Retinal pigment epithelial cell (primary cell): ENCODE measurements at regions not wholly inside any gene's neighbourhood (a gene's known extent, or its start where the extent isn't known, plus 50 kb on each side); places are given as distances from the start of the nearest gene placed in this dataset.

Experiments used
- DNase-seq: peaks from one replicate; pipeline ENCODE4 v3.0.0-alpha.2; 2010; ENCODE audit warnings: low read depth
- H3K4me3 ChIP-seq: 2 replicates; pipeline ENCODE4 v1.5.1; 2011; ENCODE audit warnings: mild to moderate bottlenecking, low read length, control low read depth, moderate library complexity
- TF ChIP-seq, protein P1 (sequence below): conservative IDR thresholded peaks from 2 replicates; pipeline ENCODE4 v1.5.1; 2011; ENCODE audit warnings: low read depth, low read length, control low read depth, inconsistent platforms

DNA sequence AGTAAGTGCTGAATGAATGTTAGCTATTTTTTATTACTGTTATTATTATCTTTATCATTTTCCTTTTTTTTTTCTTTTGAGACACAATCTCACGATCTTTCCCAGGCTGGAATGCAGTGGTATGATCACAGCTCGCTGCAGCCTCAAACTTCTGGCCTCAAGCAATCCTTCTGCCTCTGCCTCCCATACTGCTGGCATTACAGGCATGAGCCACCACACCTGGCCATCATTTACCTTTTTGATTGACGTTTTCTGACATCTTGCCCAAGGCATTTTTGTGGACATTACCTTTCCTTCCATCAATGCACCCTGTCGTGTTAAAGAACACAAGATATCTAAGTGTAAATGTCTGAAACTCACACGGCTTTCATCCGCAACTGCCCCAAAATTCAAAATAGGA lies 138.2 kb downstream of the GAS1 start:
- TF ChIP-seq, protein P1, sequence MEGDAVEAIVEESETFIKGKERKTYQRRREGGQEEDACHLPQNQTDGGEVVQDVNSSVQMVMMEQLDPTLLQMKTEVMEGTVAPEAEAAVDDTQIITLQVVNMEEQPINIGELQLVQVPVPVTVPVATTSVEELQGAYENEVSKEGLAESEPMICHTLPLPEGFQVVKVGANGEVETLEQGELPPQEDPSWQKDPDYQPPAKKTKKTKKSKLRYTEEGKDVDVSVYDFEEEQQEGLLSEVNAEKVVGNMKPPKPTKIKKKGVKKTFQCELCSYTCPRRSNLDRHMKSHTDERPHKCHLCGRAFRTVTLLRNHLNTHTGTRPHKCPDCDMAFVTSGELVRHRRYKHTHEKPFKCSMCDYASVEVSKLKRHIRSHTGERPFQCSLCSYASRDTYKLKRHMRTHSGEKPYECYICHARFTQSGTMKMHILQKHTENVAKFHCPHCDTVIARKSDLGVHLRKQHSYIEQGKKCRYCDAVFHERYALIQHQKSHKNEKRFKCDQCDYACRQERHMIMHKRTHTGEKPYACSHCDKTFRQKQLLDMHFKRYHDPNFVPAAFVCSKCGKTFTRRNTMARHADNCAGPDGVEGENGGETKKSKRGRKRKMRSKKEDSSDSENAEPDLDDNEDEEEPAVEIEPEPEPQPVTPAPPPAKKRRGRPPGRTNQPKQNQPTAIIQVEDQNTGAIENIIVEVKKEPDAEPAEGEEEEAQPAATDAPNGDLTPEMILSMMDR, result no peak
- H3K4me3 ChIP-seq, result no peak overlapping the region
- no peak for DNase-seq

DNA sequence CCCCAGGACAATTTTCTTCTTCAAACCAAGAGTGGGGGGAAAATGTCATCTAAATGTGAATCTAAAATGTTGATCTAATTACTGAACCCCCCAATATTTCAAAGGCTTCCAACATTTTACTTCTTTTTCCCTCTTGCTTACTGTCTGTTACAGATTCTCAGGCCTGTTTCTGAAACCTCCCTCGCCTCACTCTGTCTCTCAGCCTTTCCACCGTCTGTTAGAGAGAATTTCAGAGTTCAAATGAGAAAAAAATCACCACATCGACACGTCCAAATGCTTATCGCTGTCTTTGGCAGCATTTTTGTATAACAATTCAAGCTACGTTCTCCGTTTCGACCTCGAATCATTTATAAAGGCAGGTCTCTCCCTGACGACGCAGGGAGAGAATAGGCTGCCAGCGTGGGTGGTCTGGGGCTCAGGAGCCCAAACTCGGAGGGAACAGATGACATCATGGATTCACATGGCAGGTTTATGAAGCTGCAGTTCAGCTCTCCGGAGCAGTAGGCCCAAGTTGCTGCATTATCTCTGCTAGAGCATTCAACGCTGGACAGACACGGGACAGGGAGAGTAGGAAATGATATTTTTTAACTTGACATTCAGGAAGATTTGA lies 139.8 kb downstream of the GAS1 start:
- H3K4me3 ChIP-seq, result no peak overlapping the region
- DNase-seq, result no peak
- TF ChIP-seq, protein P1, result no peak

DNA sequence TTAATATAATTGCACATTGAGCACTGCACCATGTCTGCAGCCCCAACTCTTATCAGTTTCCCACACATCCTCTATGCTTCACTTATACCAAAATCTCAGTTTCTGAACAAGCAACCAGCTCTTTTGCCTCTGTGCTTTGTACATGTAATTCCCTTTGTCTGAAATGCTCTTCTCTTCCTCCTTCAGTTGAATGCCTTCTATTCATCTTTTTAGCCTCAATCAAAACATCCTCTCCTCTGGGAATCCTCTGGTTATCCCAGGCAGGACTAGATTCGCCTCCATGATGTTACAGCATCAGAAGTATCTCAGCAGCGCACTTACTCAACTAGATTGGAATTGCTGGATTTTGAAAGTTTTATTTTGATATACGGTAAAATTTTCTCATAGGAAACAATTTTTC lies 143.3 kb downstream of the GAS1 start:
- H3K4me3 ChIP-seq, result no peak overlapping the region
- TF ChIP-seq, protein P1, result no peak
- DNase-seq, result no peak

DNA sequence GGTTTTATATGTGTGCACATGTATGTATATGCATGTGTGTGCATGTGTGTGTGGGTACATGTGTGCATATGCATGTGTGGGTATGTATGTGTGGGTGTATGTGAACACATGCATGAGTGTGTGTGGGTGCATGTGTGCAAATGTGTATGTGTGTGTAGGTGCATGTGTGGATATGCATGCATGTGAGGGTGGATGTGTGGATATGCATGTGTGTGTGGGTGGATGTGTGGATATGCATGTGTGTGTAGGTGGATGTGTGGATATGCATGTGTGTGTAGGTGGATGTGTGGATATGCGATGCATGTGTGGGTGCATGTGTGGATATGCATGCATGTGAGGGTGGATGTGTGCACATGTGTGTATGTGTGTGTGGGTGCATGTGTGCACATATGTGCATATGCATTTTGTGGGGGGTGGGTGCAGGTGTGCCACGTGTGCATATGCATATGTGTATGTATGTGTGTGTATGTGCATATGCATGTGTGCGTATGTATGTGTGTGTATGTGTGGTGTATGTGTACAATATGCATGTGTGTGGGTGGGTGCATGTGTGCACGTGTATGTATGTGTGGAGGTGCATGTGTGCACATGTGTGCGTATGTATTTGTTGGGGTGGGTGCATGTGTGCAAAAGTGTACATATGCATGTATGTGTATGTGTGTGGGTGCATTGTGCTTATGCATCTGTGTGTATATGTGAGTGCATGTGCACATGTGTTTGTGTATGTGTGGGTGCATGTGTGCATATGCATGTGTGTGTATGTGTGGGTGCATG lies 144.2 kb downstream of the GAS1 start:
- TF ChIP-seq, protein P1, result no peak

DNA sequence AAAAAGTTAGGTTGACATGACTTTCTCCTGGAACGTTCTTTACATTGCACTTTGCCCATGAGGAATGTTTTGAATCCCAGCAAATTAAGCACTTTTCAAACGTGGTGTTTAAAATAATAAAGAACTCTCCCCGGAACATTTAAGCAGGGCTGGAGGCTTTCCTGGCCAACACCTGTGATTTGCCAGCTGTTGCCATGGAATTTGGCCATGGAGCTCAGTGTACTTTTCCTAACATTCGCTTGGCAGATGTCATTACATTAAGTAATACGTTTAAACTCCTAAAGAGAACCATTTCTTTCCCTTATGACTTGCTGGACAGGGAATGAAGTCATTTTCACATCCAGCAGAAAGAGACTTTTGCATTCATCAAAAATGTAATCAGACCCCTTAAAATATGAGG lies 146.1 kb downstream of the GAS1 start:
- no peak for DNase-seq
- TF ChIP-seq, protein P1, result no peak
- no peak overlapping the region for H3K4me3 ChIP-seq

More for the DNA sequence above, 144.2 kb downstream of the GAS1 start:
- H3K4me3 ChIP-seq, result no peak overlapping the region
- DNase-seq, result no peak

DNA sequence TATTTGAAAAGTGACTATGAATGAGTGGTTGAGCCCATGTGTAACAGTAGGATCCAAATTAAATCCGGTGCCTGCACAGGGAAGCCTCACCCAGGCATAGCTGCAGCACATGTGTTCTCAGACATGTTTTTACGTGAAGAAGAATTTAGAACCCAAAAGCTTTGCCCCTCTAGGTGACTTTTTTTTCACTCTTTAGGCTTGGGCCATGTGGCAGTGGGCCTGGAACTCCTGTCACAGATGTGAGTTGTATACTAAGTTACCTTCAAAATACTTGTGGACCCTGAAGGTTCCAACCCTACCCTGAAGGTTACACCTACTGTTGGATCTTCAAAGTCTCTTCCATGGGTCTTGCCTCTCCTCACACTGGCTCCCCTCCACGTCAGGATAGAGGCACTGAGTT lies 146.6 kb downstream of the GAS1 start:
- DNase-seq, result no peak
- TF ChIP-seq, protein P1, result no peak
- no peak overlapping the region for H3K4me3 ChIP-seq

DNA sequence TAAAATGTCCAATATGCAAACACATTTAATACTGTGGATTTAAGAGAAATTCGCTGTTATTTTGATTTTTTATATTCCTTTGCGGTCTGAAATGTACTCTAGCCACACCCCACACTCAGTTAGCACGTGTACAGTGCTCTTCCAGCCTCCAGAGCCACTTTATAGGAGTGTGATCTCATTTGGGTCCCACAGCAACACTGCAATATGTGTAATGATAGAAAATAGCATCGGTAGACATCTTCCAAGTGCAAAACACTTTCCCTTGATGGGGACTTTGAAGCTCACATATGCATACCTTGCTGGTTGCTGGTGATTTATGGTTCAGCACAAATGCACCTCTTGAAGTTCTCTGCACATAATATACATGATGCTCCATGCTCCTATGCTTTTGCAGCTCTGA lies 148.3 kb downstream of the GAS1 start:
- DNase-seq, result no peak
- TF ChIP-seq, protein P1, result no peak
- no peak overlapping the region for H3K4me3 ChIP-seq
